HEK293T (cell line): ENCODE measurements at regions not wholly inside any gene's neighbourhood (a gene's known extent, or its start where the extent isn't known, plus 50 kb on each side); places are given as distances from the start of the nearest gene placed in this dataset.

Source experiments
- BHLHE40 ChIP-seq: fragments of 450-650 bp; IDR thresholded peaks from 2 replicates; pipeline ENCODE4 v1.6.1; 2016; ENCODE audit warnings: mild to moderate bottlenecking, moderate library complexity, borderline replicate concordance
- ELF4 ChIP-seq: fragments of 450-650 bp; IDR thresholded peaks from 2 replicates; pipeline ENCODE4 v1.6.1; 2017; ENCODE audit warnings: antibody characterized with exemption
- FOXA1 ChIP-seq: fragments of 450-650 bp; IDR thresholded peaks from 2 replicates; pipeline ENCODE4 v1.6.1; 2016; ENCODE audit warnings: mild to moderate bottlenecking
- FOXK2 ChIP-seq: fragments of 450-650 bp; IDR thresholded peaks from 2 replicates; pipeline ENCODE4 v1.6.1; 2016; ENCODE audit warnings: mild to moderate bottlenecking
- FOXM1 ChIP-seq: fragments of 450-650 bp; IDR thresholded peaks from 2 replicates; pipeline ENCODE4 v1.6.1; 2017; ENCODE audit warnings: mild to moderate bottlenecking, borderline replicate concordance
- HDGF ChIP-seq: fragments of 450-650 bp; IDR thresholded peaks from 2 replicates; pipeline ENCODE4 v1.6.1; 2017; ENCODE audit warnings: antibody characterized with exemption, borderline replicate concordance
- LEF1 ChIP-seq: fragments of 450-650 bp; IDR thresholded peaks from 2 replicates; pipeline ENCODE4 v1.6.1; 2017; ENCODE audit warnings: mild to moderate bottlenecking, borderline replicate concordance
- NFRKB ChIP-seq: fragments of 450-650 bp; IDR thresholded peaks from 2 replicates; pipeline ENCODE4 v1.6.1; 2016; ENCODE audit warnings: mild to moderate bottlenecking, moderate library complexity
- SP1 ChIP-seq: fragments of 450-650 bp; IDR thresholded peaks from 2 replicates; pipeline ENCODE4 v1.6.1; 2017
- SUZ12 ChIP-seq: fragments of 450-650 bp; IDR thresholded peaks from 2 replicates; pipeline ENCODE4 v1.6.1; 2016; ENCODE audit warnings: mild to moderate bottlenecking
- TARDBP ChIP-seq: fragments of 450-650 bp; IDR thresholded peaks from 2 replicates; pipeline ENCODE4 v1.6.1; 2016
- ZNF384 ChIP-seq: fragments of 450-650 bp; IDR thresholded peaks from 2 replicates; pipeline ENCODE4 v1.6.1; 2016

DNA sequence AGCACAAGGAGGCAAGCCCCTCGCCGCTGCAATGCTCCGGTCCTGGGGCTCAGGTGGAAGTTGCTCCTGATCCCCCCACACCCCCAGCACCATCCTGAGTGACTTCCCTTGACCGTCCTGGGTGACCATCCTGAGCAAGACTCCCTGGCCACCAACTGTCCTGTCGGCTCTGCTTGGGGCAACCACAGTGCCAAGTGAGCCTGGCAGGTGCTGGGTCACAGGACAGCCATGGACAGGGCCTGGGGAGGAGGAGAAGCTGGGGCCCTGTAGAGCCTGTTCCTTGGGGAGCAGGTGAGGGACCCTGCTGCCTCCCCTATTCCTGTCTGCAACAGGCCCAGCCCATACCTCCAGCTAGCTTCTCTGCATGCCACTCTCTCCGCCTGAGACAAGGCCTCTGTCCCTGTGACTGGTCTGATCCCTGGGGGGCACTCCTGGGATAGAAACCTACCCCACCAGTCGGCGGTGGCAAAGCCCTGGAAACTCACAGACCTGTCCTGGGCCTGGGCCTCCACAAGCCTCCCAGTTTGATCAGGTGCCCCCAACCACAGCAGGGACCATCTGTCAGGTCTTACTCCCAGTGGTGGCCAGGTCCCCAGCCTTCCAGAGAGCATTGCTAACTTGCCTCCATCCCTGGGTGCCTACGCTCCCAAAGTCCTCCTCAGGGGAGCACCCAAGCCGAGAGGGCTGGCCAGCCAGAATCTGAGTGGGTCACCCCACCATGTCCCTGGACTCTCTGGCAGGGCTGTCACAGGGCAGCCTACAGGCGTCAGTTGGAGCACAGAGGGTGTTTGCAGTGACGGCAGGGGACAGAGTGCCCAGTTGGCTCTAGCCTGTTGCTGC lies 68.7 kb upstream of the WNT7B start:
- TF ChIP-seq SUZ12 = no peak
- no peak for TF ChIP-seq SP1
- TF ChIP-seq FOXM1 = no peak
- TF ChIP-seq LEF1 = no peak
- no peak for TF ChIP-seq HDGF
- no peak for TF ChIP-seq BHLHE40
- no peak for TF ChIP-seq NFRKB
- TF ChIP-seq ELF4 = no peak
- no peak for TF ChIP-seq FOXA1
- no peak for TF ChIP-seq ZNF384
- no peak for TF ChIP-seq FOXK2
- no peak for TF ChIP-seq TARDBP
